GM10266 (cell line): ENCODE measurements at regions not wholly inside any gene's neighbourhood (a gene's known extent, or its start where the extent isn't known, plus 50 kb on each side); places are given as distances from the start of the nearest gene placed in this dataset.

Source experiments
- DNase-seq: peaks from one replicate; pipeline ENCODE4 v3.0.0; 2012; ENCODE audit errors: extremely low spot score
- CTCF ChIP-seq: IDR thresholded peaks from 2 replicates; pipeline ENCODE4 v1.5.1; 2012; ENCODE audit warnings: mild to moderate bottlenecking, low read depth; ENCODE audit not compliant: control insufficient read depth, insufficient read depth; ENCODE audit errors: missing control alignments

- DNase-seq: no peak
Measured at GRCh38 chr9:107102011-107102410, 181.1 kb upstream of the RAD23B start.

GRCh38 chr9:107103621-107104020 lies 179.5 kb upstream of the RAD23B start:
- no peak for TF ChIP-seq CTCF
- no peak for DNase-seq

More at GRCh38 chr9:107102011-107102410, 181.1 kb upstream of the RAD23B start:
- TF ChIP-seq CTCF: no peak

GRCh38 chr9:107105784-107106183 lies 177.3 kb upstream of the RAD23B start:
- no peak for TF ChIP-seq CTCF
- no peak for DNase-seq

GRCh38 chr9:107106416-107106815 lies 176.7 kb upstream of the RAD23B start:
- TF ChIP-seq CTCF: no peak

GRCh38 chr9:107108342-107109130 lies 174.5 kb upstream of the RAD23B start:
- TF ChIP-seq CTCF: no peak
- DNase-seq: no peak

More at GRCh38 chr9:107106416-107106815, 176.7 kb upstream of the RAD23B start:
- DNase-seq: no peak

GRCh38 chr9:107109324-107109723 lies 173.8 kb upstream of the RAD23B start:
- DNase-seq: no peak
- TF ChIP-seq CTCF: no peak

GRCh38 chr9:107110153-107110552 lies 172.9 kb upstream of the RAD23B start:
- DNase-seq: no peak

More at GRCh38 chr9:107110153-107110552, 172.9 kb upstream of the RAD23B start:
- no peak for TF ChIP-seq CTCF
